HG03139 (cell line): ENCODE measurements at regions not wholly inside any gene's neighbourhood (a gene's known extent, or its start where the extent isn't known, plus 50 kb on each side); places are given as distances from the start of the nearest gene placed in this dataset.

Experiments used
- ATAC-seq: cut with Tn5 transposase; IDR thresholded peaks from one replicate; pipeline ENCODE4 v1.9.1; 2021; ENCODE audit not compliant: unreplicated experiment

DNA sequence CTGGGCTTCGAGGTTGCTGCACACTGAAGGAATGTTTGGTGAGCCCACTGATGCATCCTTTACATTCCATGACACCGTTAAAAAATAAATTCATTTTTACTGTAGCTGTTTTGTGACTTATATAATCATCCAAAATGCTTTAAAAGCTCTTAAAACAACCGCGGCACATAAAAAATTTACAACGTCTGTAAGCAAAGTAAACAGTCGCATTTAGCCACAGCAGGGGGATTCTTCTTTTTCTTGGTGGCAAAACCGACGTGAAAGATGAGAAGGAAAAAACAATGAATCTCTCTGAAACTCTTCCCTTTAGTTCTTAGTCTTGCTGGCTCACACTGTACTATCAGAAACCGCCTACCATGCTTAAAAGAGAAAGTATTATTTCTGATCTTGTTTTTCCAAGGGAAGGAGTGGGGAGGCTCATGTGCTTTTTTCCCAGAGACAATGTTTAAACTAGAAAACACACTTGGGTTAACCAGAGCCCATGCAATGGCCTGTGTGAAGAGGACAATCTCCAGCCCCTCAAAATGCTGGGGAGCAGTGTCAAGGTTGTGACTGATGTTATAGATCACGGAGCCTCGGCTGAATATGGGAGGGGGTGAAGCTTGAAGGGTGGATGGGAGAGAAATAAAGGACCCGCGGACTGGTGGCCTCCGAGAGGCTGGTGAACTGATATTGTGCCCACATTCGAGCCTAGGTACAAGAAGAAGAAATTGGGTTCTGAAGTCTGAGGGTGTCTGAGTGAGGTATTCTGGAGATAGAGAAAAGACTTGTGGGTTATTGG is 91.1 kb downstream of the IRF8 start:
- no peak for ATAC-seq

DNA sequence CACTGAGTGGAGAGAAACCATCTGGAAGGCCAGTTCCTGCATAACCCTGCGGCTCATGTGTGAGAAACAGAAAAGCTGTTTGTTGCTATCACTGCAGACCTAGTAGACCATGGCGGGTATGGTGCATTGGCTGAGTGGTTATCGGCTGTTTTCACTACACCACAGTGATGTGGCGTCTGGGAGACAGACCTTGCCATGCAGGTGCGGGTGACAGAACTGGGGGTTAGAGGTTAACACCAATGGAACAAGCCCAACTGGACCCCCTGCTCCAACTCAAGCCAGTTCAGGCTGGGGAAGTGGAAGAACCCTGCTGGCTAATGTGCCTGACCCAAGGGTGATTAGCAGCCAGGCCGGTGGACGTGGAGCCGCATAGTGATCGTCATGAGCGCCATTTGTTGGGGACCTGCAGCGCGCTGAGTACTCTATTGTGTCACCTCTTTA is 91.9 kb downstream of the IRF8 start:
- ATAC-seq, result no peak

DNA sequence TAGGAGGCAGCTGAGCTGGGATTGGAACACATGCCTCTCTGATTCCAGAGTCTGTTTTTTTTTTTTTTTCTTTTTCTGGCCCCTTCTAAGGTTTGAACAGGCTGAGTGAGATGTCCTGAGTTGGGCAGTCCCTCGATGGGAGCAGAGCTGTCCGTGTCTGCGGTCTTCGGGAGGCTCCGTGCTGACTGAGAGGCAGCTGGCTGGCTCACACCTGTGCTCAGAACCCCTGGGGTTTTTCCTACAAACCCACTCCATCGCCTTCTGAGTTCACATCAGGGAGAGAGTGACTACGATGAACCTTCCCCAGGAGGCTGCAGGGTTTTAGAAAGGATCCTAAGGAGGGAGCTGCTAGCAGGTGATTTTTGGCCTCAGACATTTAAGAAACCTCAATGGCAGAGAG is 92.5 kb downstream of the IRF8 start:
- ATAC-seq, result no peak

DNA sequence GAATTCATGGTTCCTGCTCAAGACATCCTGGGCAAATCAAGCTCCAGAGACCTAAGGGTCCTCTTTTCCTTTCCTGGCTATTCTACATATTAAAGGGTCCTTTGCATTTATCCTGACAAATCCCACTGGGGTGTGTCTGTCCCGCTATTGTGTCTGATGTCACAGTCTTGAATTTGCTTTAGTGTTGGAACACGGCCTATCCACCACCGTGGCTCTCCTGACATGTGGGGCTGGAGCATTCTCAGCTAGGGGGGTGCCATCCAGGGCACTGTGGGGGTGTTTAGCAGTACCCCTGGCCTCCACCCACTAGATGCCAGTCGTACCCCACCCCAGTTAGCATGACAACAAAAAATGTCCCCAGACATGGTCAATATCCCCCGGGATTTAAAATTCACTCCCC is 92.9 kb downstream of the IRF8 start:
- no peak for ATAC-seq

DNA sequence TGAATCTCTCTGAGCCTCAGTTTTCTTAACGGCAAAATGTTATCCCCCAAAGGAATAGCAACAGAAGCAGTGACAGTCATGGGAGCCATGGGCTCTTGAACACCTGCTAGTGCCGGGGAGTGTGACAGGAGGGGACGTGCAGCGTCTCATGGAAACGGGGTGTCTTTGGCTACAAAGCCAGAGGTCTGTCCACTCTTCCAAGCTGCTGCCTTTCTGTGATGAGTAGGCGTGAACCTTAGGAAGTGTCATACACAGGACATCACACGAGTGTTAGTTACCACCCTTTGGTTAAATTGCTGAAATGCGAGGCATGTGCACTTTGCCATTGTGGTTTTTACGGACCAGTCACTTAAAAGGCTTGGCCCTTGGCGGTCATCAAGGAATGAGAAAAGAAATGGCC is 93.4 kb downstream of the IRF8 start:
- no peak for ATAC-seq

DNA sequence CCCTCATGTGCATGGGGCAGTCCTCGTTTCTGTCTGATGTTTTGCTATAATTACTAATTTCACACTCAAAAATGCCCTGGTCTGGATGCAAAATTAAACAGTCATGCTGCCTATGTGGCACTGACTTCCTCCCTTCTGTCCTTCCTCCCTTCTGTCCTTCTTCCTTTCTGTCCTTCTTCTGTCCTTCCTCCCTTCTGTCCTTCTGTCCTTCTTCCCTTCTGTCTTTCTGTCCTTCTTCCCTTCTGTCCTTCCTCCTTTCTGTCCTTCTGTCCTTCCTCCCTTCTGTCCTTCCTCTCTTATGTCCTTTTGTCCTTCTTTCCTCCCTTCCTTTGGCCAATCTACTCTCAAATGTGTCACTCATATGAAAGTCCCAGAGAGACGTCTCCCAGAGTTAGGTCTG is 93.8 kb downstream of the IRF8 start:
- no peak for ATAC-seq

DNA sequence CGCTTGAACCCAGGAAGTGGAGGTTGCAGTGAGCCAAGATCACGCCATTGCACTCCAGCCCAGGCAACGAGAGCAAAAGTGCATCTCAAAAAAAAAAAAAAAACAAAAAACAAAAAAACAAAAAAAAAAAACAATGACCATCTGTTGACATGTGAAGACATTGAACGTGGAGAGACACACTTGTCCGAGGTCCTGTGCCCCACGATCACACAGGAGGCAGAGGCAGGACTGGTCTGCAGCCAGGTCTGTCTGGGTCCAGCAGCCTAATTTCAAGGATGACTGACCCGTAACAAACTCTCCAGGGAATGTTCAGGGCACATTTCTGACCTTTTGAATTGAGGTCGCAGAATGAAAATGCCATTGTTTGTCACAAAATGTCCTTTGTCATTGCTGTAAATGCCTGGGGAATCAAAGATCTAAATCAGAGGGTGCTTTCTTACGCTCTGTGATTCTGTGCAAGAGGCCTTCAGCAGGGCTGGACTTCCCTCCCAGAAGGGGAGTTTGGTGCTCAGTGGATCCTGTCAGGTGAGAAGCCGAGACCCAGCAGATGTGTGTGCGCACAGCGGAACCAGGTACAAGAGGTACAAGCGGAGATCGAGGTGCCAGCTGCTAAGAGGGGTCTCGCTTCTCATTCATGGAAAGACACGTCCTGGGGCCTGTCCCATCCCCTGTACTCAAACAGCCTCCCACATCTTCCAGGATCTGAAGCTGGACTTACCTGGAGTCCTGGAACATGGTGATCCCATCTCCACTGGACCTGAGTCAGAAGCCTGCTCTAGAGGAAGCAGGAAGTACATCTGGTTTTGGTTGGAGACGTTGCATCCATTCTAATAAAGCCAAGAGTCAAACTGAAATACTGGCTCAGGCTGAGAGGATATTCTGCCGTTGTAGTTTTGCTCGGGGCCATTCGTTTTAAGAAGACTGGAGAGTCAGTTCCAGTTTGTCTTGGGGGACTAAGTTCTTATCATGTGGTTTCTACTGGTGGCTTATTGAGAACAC is 95.8 kb downstream of the IRF8 start:
- no peak for ATAC-seq

DNA sequence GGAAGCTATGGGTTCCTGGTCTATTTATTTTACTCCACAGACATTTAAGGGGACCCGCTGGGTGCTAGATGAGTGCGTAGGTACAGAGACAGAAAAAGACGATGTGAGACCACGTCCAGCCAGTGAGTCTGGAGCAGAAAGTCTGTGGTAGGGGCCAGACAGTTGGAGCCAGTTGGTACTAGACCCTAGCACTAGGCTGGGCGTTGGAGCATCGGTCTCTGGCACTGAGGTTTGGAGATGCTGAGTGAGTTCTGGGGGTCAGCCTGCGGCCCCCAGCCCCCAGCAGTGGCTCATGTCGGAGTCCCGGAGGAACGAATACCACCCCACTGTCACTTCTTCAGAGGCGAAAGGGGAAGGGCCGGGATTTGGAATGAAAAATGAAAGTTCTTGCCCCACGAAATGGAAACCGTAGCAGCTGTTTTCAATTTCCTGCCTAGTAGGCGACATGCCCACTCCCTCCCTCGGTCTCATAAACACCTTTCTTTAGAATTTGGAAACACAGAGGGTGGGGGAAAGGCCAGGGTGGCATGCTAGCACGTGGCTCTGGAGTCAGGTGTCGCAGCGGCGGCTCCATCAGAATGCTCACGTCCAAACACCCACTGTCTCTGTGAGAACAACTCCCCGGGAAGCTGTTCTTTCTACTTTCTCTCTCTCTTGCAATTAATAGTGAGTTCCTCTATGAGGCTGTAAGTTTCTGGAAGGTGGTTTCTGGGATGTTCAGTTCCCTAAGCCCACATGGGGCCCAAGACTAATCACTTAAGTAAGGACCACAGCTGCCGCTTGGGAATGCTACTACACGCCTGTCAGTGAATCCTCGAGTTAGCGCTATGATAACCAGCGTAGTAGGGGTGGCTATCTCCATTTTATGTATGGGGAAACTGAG is 96.8 kb downstream of the IRF8 start:
- no peak for ATAC-seq

DNA sequence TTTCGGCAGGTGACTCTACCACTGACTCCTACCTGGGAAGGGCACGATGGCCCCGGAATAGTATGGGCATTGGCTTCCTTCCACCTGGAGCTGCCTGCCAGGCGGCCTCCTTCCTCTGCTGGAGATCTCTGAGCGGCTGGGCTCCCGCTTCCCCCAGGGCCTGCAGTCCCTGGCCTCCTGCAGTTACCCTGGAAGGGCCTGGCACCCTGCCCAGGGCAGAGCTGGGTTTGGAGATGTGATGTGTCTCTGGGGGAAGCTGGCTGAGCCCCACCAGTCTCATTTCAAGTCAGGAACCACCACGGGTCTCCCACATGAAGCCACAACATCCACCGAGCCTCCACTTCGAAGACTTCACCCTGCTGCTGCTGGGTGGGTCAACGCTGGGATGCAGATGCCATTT is 97.9 kb downstream of the IRF8 start:
- no peak for ATAC-seq

DNA sequence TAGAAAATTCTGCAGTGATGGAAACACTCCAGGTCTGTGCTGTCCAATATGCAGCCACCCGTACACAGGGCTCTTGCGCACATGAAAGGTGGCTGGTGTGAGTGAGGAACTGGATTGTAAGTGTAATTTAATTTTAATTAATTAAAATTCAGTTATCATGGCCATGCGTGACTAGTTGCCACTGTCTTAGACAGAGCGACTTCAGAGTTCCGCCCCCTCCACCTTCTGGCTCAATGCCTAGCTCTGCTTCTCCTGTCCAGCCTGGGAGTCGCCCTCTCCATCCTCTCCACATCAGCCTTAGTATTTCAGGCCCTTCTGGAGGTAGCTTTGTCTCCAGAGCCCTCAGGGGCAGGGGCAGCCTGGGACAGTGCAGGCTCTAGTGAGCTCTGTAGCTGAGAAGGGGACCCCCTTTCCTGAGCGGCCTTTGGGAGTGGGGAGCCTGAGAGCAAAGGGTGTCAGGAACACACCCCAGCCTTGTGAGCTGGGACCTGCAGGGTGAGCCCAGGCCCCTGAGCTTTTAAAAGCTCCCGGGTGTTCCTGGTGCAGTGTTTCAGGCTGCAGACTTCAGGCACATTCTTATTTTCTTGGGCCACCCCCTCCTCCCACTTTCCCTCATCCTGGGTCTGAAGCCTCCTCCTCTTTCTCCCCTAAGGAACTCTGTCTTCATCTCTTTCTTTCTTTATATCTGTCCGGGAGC is 99.4 kb downstream of the IRF8 start:
- ATAC-seq, result no peak

DNA sequence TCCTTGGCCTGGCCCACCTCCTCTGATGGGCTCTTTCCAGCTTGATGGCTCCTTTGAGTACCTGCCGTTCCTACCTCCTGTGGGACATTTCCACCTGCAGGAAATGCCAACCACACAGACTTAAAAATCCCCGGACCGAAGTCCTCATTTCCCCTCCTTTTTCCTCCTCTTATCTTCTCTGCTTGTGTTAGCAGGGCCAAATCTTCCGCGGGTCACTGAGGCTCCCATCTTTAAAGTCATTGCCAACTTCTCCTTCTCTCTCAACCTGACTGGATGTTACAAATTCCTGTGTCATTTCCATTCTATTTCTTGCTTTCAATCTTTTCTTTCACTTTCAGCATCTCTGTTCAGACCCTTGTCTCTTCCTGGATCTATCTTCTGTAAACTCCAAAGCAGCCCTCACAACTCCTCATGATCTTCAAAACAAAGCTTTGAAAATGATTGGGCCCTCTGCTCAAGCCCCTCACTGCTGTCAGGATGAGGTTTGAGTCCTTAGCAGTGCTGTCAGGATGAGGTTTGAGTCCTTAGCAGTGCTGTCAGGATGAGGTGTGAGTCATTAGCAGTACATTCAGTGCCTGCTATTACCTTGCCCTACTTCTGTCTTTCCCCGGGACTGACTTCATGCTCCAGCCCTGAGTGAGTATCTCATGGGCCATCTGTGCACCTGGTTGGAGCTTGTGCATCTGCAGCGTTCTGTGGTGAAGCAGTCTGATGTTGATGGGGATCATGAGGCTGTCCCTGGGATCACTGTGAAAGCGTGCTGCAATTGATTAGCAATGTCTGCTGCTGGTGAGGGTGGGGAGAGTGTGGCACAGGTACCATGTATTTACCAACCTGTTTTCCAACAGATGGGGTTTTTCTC is 100.1 kb downstream of the IRF8 start:
- no peak for ATAC-seq

DNA sequence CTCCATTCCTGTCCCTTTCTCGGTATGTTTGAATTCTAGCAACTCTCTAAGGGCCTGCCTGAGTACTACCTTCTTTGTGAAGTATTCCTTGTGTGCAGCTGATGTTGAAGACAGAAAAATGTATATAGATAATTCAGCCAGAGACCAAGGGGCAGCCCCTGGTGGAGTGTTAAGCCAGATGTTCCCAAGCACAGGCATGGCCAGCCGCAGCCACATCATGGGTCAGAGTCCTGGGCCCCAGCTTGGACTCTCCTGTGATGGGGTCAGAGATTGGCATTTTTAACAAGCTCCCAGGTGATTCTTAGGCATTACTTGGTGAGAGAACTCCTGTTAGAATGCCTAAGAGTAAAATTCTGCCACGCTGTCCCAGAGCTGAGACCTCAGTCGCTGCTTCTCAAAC is 100.8 kb downstream of the IRF8 start:
- ATAC-seq, result no peak

DNA sequence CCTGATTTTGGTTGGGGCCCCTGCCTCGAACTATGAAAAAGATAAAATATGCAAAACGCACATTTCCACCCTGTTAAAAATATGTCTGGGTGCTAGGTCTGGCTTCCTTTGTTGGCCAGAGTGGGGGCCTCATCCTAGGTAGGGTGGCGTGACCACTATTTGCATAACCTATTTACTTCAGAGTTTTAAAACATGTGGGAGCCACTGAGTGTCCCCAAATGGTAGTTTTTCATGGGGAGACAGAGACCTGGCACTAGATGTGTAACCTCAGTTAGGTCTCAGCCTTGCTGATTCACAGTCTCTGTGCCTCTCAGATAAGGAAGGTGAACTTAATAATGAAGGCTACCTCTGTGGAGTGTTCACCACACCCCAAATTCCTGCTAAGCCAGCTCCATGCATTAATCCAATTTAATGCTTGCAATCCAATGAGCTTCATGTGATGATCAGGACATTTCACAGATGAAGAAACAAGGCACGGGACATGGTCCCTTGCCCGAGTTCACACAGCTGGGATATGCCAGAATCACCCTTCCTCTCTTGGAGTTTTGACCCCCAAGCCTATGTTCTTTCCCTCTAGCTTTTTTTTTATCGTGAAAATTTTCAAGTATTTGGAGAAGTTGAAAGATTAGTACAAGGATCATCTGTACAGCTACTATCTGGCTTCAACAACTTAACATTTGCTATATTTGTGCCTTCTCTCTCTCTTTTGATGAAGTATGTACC is 103.4 kb downstream of the IRF8 start:
- ATAC-seq, result peak; percentile 67

DNA sequence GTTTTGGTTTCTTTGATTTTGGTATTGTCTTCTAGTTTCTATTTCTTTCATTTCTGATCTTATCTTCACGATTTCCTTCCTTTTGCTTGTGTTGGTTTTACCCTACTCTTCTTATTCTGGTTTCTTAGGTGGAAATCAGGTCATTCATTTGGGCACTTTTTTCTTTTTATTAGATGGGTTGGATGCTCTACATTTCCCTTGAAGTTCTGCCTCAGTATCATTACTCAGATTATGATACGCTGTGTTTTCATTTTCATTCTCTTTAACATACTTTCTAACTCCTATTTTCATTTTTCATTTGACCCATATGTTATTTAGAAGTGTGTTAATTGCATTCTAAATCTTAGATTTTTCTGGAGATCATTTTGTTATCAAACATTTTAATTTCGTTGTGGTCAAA is 108.6 kb downstream of the IRF8 start:
- ATAC-seq, result no peak

DNA sequence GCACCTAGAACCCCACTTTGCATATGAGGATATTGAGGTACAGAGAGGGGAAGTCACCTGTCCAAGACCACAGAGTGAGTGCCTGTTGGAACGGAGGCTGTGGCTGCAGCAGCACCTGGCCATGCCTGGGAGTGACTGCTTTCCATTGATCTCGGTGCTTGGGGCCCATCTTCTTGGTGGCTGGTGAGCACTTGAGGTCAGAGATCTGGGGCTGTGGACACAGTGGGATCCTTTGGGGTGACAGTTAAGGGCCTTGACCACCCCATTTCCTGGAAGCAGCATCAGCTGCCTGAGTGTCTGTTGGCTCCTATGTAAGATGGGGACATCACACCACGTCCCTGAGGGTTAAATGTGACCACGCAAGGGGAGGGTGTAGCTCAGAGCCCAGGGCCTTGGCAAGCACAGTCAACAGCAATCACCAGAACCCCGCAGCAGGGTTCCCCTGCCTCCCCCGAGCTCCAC is 111.7 kb downstream of the IRF8 start:
- peak; percentile 52 for ATAC-seq

DNA sequence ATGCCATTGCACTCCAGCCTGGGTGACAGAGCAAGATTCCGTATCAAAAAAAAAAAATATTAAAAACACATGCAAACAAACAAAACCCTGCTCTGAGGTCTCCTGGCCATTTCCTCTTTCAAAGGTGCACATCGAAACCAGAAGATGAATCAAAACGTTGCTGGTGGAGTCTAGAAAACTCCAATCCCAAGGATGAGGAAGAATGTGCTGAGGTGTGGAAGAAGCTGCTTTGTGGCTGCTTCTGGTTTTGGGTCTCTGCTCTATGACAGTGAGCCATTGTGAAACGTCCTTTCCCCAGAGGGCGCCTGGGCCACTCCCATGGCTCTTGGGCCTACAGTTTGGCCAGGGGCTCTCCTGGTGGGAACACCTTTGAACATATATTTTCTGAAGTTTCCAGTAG is 112.6 kb downstream of the IRF8 start:
- ATAC-seq, result no peak

DNA sequence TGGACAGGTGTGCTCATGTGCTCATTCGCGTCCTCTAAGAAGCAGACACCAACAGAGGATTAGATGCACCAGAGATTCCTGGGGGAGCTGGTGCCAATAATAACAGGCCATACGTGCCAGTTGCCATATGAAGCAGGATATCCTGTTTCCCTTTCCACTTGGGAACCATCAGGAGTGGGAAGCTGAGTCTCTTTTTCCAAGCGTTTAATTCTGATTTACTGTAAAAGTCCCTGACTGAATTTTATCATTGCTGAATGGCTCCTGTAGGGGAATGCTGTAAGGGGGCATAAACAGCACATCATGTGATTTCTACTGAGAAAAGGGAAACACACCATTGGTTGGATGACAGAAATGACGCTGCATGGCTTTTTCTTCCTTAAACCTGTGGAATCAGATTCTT is 113.3 kb downstream of the IRF8 start:
- no peak for ATAC-seq

DNA sequence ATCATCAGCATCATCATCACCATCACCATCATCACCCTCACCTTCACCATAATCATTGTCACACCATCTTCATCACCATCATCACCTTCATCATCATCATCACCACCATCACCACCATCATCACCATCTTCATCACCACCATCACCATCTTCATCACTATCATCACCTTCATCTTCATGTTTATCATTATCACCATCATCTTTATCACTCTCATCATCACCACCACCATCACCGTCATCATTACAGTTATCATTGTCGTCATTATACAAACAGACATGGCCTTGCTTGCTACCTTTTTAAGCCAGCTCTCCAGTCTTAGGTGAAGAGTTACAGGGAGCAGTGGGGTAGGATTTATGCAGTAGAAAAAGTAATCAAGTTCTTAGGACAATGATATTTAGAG is 114.9 kb downstream of the IRF8 start:
- ATAC-seq, result no peak

DNA sequence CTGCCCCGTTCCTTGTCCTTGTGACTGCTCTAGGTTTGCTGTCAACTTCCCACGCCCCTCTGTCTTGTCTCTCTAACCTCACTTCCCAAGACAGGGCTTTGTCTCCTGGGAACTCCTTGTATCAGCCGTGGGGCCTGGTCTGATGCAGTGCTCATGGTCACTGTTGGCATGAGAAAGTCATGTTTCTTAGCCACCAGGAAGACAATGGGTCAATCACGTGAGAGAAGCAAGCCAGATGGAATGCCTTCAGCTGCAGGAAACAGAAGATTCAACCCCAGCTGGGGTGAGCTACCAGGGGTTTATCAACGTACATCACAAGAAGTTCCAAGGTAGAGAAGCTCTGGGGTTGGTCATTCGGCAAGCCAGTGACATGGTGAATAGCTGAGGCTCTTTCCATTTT is 116.6 kb downstream of the IRF8 start:
- ATAC-seq, result no peak
